GM23248 (cell line): ENCODE measurements at regions not wholly inside any gene's neighbourhood (a gene's known extent, or its start where the extent isn't known, plus 50 kb on each side); places are given as distances from the start of the nearest gene placed in this dataset.

ENCODE experiments used
- EZH2 ChIP-seq: fragments of 200-600 bp; sonication (generic); IDR thresholded peaks from 2 replicates; pipeline ENCODE4 v1.6.1; 2018; ENCODE audit warnings: antibody characterized with exemption, mild to moderate bottlenecking; ENCODE audit not compliant: insufficient read depth, poor library complexity, severe bottlenecking
- EZH2phosphoT487 ChIP-seq: fragments of 200-600 bp; sonication (generic); IDR thresholded peaks from 2 replicates; pipeline ENCODE4 v1.6.1; 2018; ENCODE audit warnings: antibody characterized with exemption, moderate library complexity, mild to moderate bottlenecking, low read depth; ENCODE audit not compliant: insufficient read depth

GRCh38 chr2:22801071-22801470 is 583.9 kb upstream of the KLHL29 start:
- TF ChIP-seq EZH2 (no peak), EZH2phosphoT487 (no peak)
